ENCODE measurements at regions not wholly inside any gene's neighbourhood (a gene's known extent, or its start where the extent isn't known, plus 50 kb on each side); places are given as distances from the start of the nearest gene placed in this dataset.

GRCh38 chr5:52673495-52673894 lies 114.2 kb upstream of the ITGA1 start:
- Mint-ChIP-seq H3K36me3 (ENCODE audit: low read depth, unreplicated experiment) (no peaks in the 10 kb centered on the region), H3K4me3 (ENCODE audit: unreplicated experiment) (no peak overlapping the region), H3K27me3 (ENCODE audit: unreplicated experiment) (no peaks in the 10 kb centered on the region), H3K4me1 (ENCODE audit: unreplicated experiment) (peaks cover 7% of the 10 kb centered on the region), H3K9me3 (ENCODE audit: unreplicated experiment) (no peaks in the 10 kb centered on the region), H3K27ac (ENCODE audit: unreplicated experiment) (no peak overlapping the region)
- no peak for DNase-seq (ENCODE audit: low spot score)
- TF ChIP-seq CTCF (IDR thresholded peaks at IDR 0.05; ENCODE audit: unreplicated experiment): no peak

- no peak for TF ChIP-seq CTCF (IDR thresholded peaks at IDR 0.05; ENCODE audit: unreplicated experiment)
- Mint-ChIP-seq H3K27ac (ENCODE audit: unreplicated experiment) (no peak overlapping the region), H3K4me3 (ENCODE audit: unreplicated experiment) (no peak overlapping the region), H3K4me1 (ENCODE audit: unreplicated experiment) (peaks cover 5% of the 10 kb centered on the region), H3K27me3 (ENCODE audit: unreplicated experiment) (no peaks in the 10 kb centered on the region), H3K9me3 (ENCODE audit: unreplicated experiment) (no peaks in the 10 kb centered on the region), H3K36me3 (ENCODE audit: low read depth, unreplicated experiment) (no peaks in the 10 kb centered on the region)
- no peak for DNase-seq (ENCODE audit: low spot score)
Observed at GRCh38 chr5:52674815-52675545, 112.7 kb upstream of the ITGA1 start.

- H3K4me1 Mint-ChIP-seq (ENCODE audit: unreplicated experiment): no peaks in the 10 kb centered on the region
- no peak overlapping the region for H3K27ac Mint-ChIP-seq (ENCODE audit: unreplicated experiment)
- peaks cover 4% of the 10 kb centered on the region for H3K27me3 Mint-ChIP-seq (ENCODE audit: unreplicated experiment)
- DNase-seq (ENCODE audit: low spot score): no peak
- H3K9me3 Mint-ChIP-seq (ENCODE audit: unreplicated experiment): no peaks in the 10 kb centered on the region
- H3K36me3 Mint-ChIP-seq (ENCODE audit: low read depth, unreplicated experiment): no peaks in the 10 kb centered on the region
- H3K4me3 Mint-ChIP-seq (ENCODE audit: unreplicated experiment): no peak overlapping the region
- no peak for TF ChIP-seq CTCF (IDR thresholded peaks at IDR 0.05; ENCODE audit: unreplicated experiment)
Observed at GRCh38 chr5:52682492-52682891, 105.2 kb upstream of the ITGA1 start.

- no peak for DNase-seq (ENCODE audit: low spot score)
- Mint-ChIP-seq H3K36me3 (ENCODE audit: low read depth, unreplicated experiment) (no peaks in the 10 kb centered on the region), H3K27me3 (ENCODE audit: unreplicated experiment) (peaks cover 4% of the 10 kb centered on the region), H3K4me3 (ENCODE audit: unreplicated experiment) (no peak overlapping the region), H3K9me3 (ENCODE audit: unreplicated experiment) (no peaks in the 10 kb centered on the region), H3K27ac (ENCODE audit: unreplicated experiment) (no peak overlapping the region), H3K4me1 (ENCODE audit: unreplicated experiment) (no peaks in the 10 kb centered on the region)
- TF ChIP-seq CTCF (IDR thresholded peaks at IDR 0.05; ENCODE audit: unreplicated experiment): no peak
Observed at GRCh38 chr5:52684051-52684450, 103.7 kb upstream of the ITGA1 start.

- TF ChIP-seq CTCF (IDR thresholded peaks at IDR 0.05; ENCODE audit: unreplicated experiment): no peak
- Mint-ChIP-seq H3K36me3 (ENCODE audit: low read depth, unreplicated experiment) (no peaks in the 10 kb centered on the region), H3K27me3 (ENCODE audit: unreplicated experiment) (peaks cover 4% of the 10 kb centered on the region), H3K27ac (ENCODE audit: unreplicated experiment) (no peak overlapping the region), H3K4me1 (ENCODE audit: unreplicated experiment) (peaks cover 2% of the 10 kb centered on the region), H3K9me3 (ENCODE audit: unreplicated experiment) (no peaks in the 10 kb centered on the region), H3K4me3 (ENCODE audit: unreplicated experiment) (no peak overlapping the region)
- no peak for DNase-seq (ENCODE audit: low spot score)
Observed at GRCh38 chr5:52685566-52685965, 102.2 kb upstream of the ITGA1 start.

Data from endothelial cell (in vitro differentiated cells).